ENCODE measurements at regions not wholly inside any gene's neighbourhood (a gene's known extent, or its start where the extent isn't known, plus 50 kb on each side); places are given as distances from the start of the nearest gene placed in this dataset.
A peak's percentile ranks its signal among the peaks of the same experiment; 100 is the strongest.

- Histone ChIP-seq H3K4me2 (ENCODE audit: insufficient read depth in 1 of 2, low read depth in 2 of 2, low read length in 2 of 2) (no peak overlapping the region), H2AK5ac (ENCODE audit: low read depth, low read length) (no peak overlapping the region), H3K9ac (replicated peaks in 1 of 4; ENCODE audit: extremely low read depth in 1 of 4, low read depth in 3 of 4, low read length in 3 of 4) (no peak overlapping the region), H3K36me3 (ENCODE audit: control insufficient read depth in 2 of 4, insufficient read depth in 4 of 4, low read length in 3 of 4) (no peaks in the 10 kb centered on the region), H4K91ac (replicated peaks; ENCODE audit: insufficient read length, low read length) (no peak overlapping the region), H3K4me1 (replicated peaks in 1 of 4; ENCODE audit: control insufficient read depth in 3 of 4, insufficient read depth in 4 of 4, low read length in 3 of 4) (no peaks in the 10 kb centered on the region), H3K23ac (ENCODE audit: insufficient read length) (no peak overlapping the region), H3K14ac (ENCODE audit: insufficient read length) (no peak overlapping the region), H3K18ac (ENCODE audit: extremely low read depth, low read length) (no peak overlapping the region), H3K27me3 (replicated peaks in 1 of 4; ENCODE audit: control insufficient read depth in 3 of 4, extremely low read depth in 1 of 4, insufficient read depth in 3 of 4, low read length in 3 of 4) (no peaks in the 10 kb centered on the region), H3K56ac (replicated peaks; ENCODE audit: insufficient read length, low read depth, low read length) (no peak overlapping the region), H2BK120ac (replicated peaks; ENCODE audit: low read depth, low read length) (no peak overlapping the region), H3K79me2 (ENCODE audit: control insufficient read depth in 1 of 2, insufficient read depth in 2 of 2, low read length in 2 of 2) (no peaks in the 10 kb centered on the region), H4K8ac (ENCODE audit: extremely low read depth, insufficient read depth, low read length) (no peak overlapping the region), H2BK12ac (ENCODE audit: low read depth, low read length) (no peak overlapping the region), H4K5ac (ENCODE audit: insufficient read length, low read depth, low read length) (no peak overlapping the region), H3K23me2 (ENCODE audit: low read depth, low read length) (no peaks in the 10 kb centered on the region), H2BK5ac (ENCODE audit: low read depth, low read length) (no peak overlapping the region), H3K9me3 (ENCODE audit: insufficient read depth in 2 of 2, low read depth in 1 of 2, low read length in 1 of 2) (no peaks in the 10 kb centered on the region), H3K4me3 (ENCODE audit: extremely low read depth in 1 of 4, insufficient read depth in 2 of 4, low read depth in 3 of 4, low read length in 4 of 4) (no peak overlapping the region), H2BK20ac (ENCODE audit: low read length) (no peak overlapping the region), H3K79me1 (ENCODE audit: low read depth, low read length) (no peaks in the 10 kb centered on the region), H2BK15ac (ENCODE audit: low read length) (no peak overlapping the region), H3K27ac (ENCODE audit: low read depth, low read length) (no peak overlapping the region), H4K20me1 (replicated peaks in 1 of 2; ENCODE audit: control insufficient read depth in 1 of 2, insufficient read depth in 2 of 2, low read length in 2 of 2) (no peaks in the 10 kb centered on the region), H2AFZ (ENCODE audit: low read length) (no peak overlapping the region), H3K4ac (replicated peaks; ENCODE audit: insufficient read length, low read depth, low read length) (no peak overlapping the region)
- FAIRE-seq (no peak), DNase-seq (ENCODE audit: low read depth in 1 of 2, low spot score in 2 of 2) (no peak)
- 90% methylated on average over 2 of the region's 2 CpGs; no CpG with 5 or more reads in 1 of the 2 experiments for WGBS, 2 experiments (ENCODE audit: extremely low coverage in 1 of 2, insufficient coverage in 1 of 2, insufficient read length in 1 of 2, insufficient replicate concordance in 2 of 2, low coverage in 1 of 2, low lambda C conversion rate in 2 of 2, missing lambda C conversion rate in 1 of 2)
- POLR2A ChIA-PET (ENCODE audit: partially characterized antibody): no interaction called here
- CTCF ChIA-PET (ENCODE audit: partially characterized antibody): interaction anchor here (1.1 to 8.5 kb wide), 5 partner anchors 14 to 332 kb away, joined by 3 to 54 read pairs (median 4); no protein-coding TSS in a partner anchor
- TF ChIP-seq USF2 (IDR thresholded peaks at IDR 0.05; ENCODE audit: low read length) (no peak), BACH1 (IDR thresholded peaks at IDR 0.05; ENCODE audit: low read length) (0 out of 2 replicates have a peak, but pooled peaks have one; percentile 20)
Measured at GRCh38 chr20:22353586-22353985, 230.8 kb downstream of the FOXA2 start.

Measured in H1 (cell line).